RWPE1 (cell line): ENCODE measurements at regions not wholly inside any gene's neighbourhood (a gene's known extent, or its start where the extent isn't known, plus 50 kb on each side); places are given as distances from the start of the nearest gene placed in this dataset.

ENCODE experiments used
- CTCF ChIA-PET: fragments of 350-600 bp; sonication (Branson Sonifier 250); formaldehyde crosslinking; extraction: SDS; loops from one replicate; lab custom pipeline; 2021; lab: Yijun Ruan, JAX
- POLR2A ChIA-PET: fragments of 400-600 bp; formaldehyde crosslinking; extraction: SDS; loops from one replicate; lab custom pipeline; 2020; ENCODE audit warnings: antibody characterized with exemption; ENCODE audit not compliant: low non-redundant PET; lab: Yijun Ruan, JAX
- DNase-seq: peaks from one replicate; pipeline ENCODE4 v3.0.0; 2012; ENCODE audit warnings: low spot score
- H3K27ac ChIP-seq: fragments of 450-650 bp; 2 replicates; pipeline ENCODE4 v1.5.1; 2017
- CTCF ChIP-seq: fragments of 450-650 bp; conservative IDR thresholded peaks from 2 replicates; pipeline ENCODE4 v1.5.1; 2017; ENCODE audit warnings: low read depth, mild to moderate bottlenecking

GRCh38 chr2:226098861-226099745 is 699.6 kb downstream of the NYAP2 start:
- TF ChIP-seq CTCF = no peak
- CTCF ChIA-PET = no interaction called here
- DNase-seq = no peak
- H3K27ac ChIP-seq = no peak overlapping the region
- POLR2A ChIA-PET = no interaction called here

GRCh38 chr2:226095058-226095457 is 695.5 kb downstream of the NYAP2 start:
- no peak overlapping the region for H3K27ac ChIP-seq
- POLR2A ChIA-PET = no interaction called here
- no peak for DNase-seq
- no peak for TF ChIP-seq CTCF
- CTCF ChIA-PET = interaction anchor here (0.7 kb wide), 1 partner anchor 425 kb away, joined by 3 read pairs; no protein-coding TSS in a partner anchor

GRCh38 chr2:226093364-226093763 is 693.9 kb downstream of the NYAP2 start:
- no peak for TF ChIP-seq CTCF
- CTCF ChIA-PET = interaction anchor here (1.1 kb wide), 1 partner anchor 13 kb away, joined by 3 read pairs; no protein-coding TSS in a partner anchor

GRCh38 chr2:226088366-226088674 is 688.8 kb downstream of the NYAP2 start:
- no peak for DNase-seq
- CTCF ChIA-PET = no interaction called here
- no peak overlapping the region for H3K27ac ChIP-seq
- POLR2A ChIA-PET = no interaction called here
- TF ChIP-seq CTCF = no peak

More at GRCh38 chr2:226093364-226093763, 693.9 kb downstream of the NYAP2 start:
- POLR2A ChIA-PET = no interaction called here
- no peak overlapping the region for H3K27ac ChIP-seq
- no peak for DNase-seq

- H3K27ac ChIP-seq = no peak overlapping the region
- ChIA-PET POLR2A (no interaction called here), CTCF (no interaction called here)
- TF ChIP-seq CTCF = no peak
- DNase-seq = no peak
These were observed 688.2 kb downstream of the NYAP2 start for GRCh38 chr2:226087505-226088365.

GRCh38 chr2:226087051-226087450 is 687.5 kb downstream of the NYAP2 start:
- TF ChIP-seq CTCF = no peak
- no peak overlapping the region for H3K27ac ChIP-seq
- ChIA-PET CTCF (no interaction called here), POLR2A (no interaction called here)
- no peak for DNase-seq
